GM23338 (cell line): ENCODE measurements at regions not wholly inside any gene's neighbourhood (a gene's known extent, or its start where the extent isn't known, plus 50 kb on each side); places are given as distances from the start of the nearest gene placed in this dataset.

Source experiments
- ATAC-seq: fragments of 200-7000 bp; cut with Tn5 transposase; 3 replicates; pipeline ENCODE4 v1.9.1; 2020
- DNase-seq: peaks from one replicate; pipeline ENCODE4 v3.0.0-alpha.2; 2015; ENCODE audit warnings: low spot score
- H2AFZ ChIP-seq: fragments of 200-600 bp; sonication (generic); 2 replicates; pipeline ENCODE4 v1.8.0; 2016; ENCODE audit warnings: antibody characterized with exemption, mild to moderate bottlenecking, moderate library complexity
- H3F3A ChIP-seq: fragments of 200-600 bp; sonication (generic); replicated peaks from 2 replicates; pipeline ENCODE4 v1.8.0; 2017; ENCODE audit warnings: antibody characterized with exemption, mixed run types, low read depth
- H3K27ac ChIP-seq: fragments of 200-600 bp; sonication (generic); 2 replicates; pipeline ENCODE4 v1.6.1; 2016; ENCODE audit warnings: low read depth
- H3K27me3 ChIP-seq: fragments of 200-600 bp; sonication (generic); 2 replicates; pipeline ENCODE4 v1.8.0; 2016; ENCODE audit warnings: mild to moderate bottlenecking, mixed run types, moderate library complexity; ENCODE audit not compliant: insufficient read depth
- H3K36me3 ChIP-seq: fragments of 200-600 bp; sonication (generic); 2 replicates; pipeline ENCODE4 v1.8.0; 2016; ENCODE audit warnings: mild to moderate bottlenecking; ENCODE audit not compliant: insufficient read depth
- H3K4me1 ChIP-seq: fragments of 200-600 bp; sonication (generic); 2 replicates; pipeline ENCODE4 v1.8.0; 2016; ENCODE audit warnings: mild to moderate bottlenecking, moderate library complexity; ENCODE audit not compliant: insufficient read depth
- H3K4me2 ChIP-seq: fragments of 200-600 bp; sonication (generic); 2 replicates; pipeline ENCODE4 v1.7.1; 2017; ENCODE audit warnings: mixed run types
- H3K4me3 ChIP-seq: fragments of 200-600 bp; sonication (generic); 2 replicates; pipeline ENCODE4 v1.6.1; 2016; ENCODE audit warnings: mixed run types
- H3K79me2 ChIP-seq: fragments of 200-600 bp; sonication (generic); replicated peaks from 2 replicates; pipeline ENCODE4 v1.8.0; 2017; ENCODE audit warnings: mild to moderate bottlenecking; ENCODE audit not compliant: insufficient read depth
- H3K9me2 ChIP-seq: fragments of 200-600 bp; sonication (generic); 2 replicates; pipeline ENCODE4 v1.8.0; 2017; ENCODE audit not compliant: insufficient read depth
- H4K20me1 ChIP-seq: fragments of 200-600 bp; sonication (generic); replicated peaks from 2 replicates; pipeline ENCODE4 v1.8.0; 2017; ENCODE audit warnings: mild to moderate bottlenecking; ENCODE audit not compliant: insufficient read depth
- H3K27ac Mint-ChIP-seq: 2 replicates; pipeline ENCODE4 v1.8.0; 2020; ENCODE audit warnings: inconsistent platforms, mild to moderate bottlenecking, moderate library complexity, mixed read lengths
- H3K27me3 Mint-ChIP-seq: 3 replicates; pipeline ENCODE4 v1.8.0; 2022; ENCODE audit warnings: low read depth, mild to moderate bottlenecking, moderate library complexity, mixed read lengths, inconsistent platforms; ENCODE audit not compliant: insufficient read depth, poor library complexity
- H3K36me3 Mint-ChIP-seq: 3 replicates; pipeline ENCODE4 v1.8.0; 2021; ENCODE audit warnings: low read depth, mild to moderate bottlenecking, inconsistent platforms, moderate library complexity, mixed read lengths
- H3K4me1 Mint-ChIP-seq: 3 replicates; pipeline ENCODE4 v1.8.0; 2020; ENCODE audit warnings: mild to moderate bottlenecking, inconsistent platforms, mixed read lengths
- H3K4me3 Mint-ChIP-seq: 3 replicates; pipeline ENCODE4 v1.8.0; 2021; ENCODE audit warnings: moderate library complexity, mild to moderate bottlenecking, inconsistent platforms, mixed read lengths
- H3K9me3 Mint-ChIP-seq: 3 replicates; pipeline ENCODE4 v1.8.0; 2020; ENCODE audit warnings: moderate library complexity, mild to moderate bottlenecking, inconsistent platforms, mixed read lengths
- CREB1 ChIP-seq: fragments of 250-450 bp; sonication (Bioruptor Pico); IDR thresholded peaks from 2 replicates; pipeline ENCODE4 v1.5.0; 2020; ENCODE audit warnings: low read depth, mild to moderate bottlenecking, moderate library complexity
- CTCF ChIP-seq, 2 experiments: fragments of 200-600 bp in 1 of 2; sonication (generic) in 1 of 2; conservative IDR thresholded peaks; 2 replicates each; pipeline versions ENCODE4 v1.5.1 to v1.6.1; 2016 to 2017; ENCODE audit warnings: antibody characterized with exemption in 2 of 2, low read depth in 2 of 2, mild to moderate bottlenecking in 2 of 2, moderate library complexity in 1 of 2
- ETS1 ChIP-seq: IDR thresholded peaks from 2 replicates; pipeline ENCODE4 v1.6.1; 2016; ENCODE audit warnings: antibody characterized with exemption
- EZH2 ChIP-seq: fragments of 200-600 bp; sonication (generic); IDR thresholded peaks from one replicate; pipeline ENCODE4 v1.8.0; 2017; ENCODE audit warnings: antibody characterized with exemption, mild to moderate bottlenecking, low read depth; ENCODE audit not compliant: unreplicated experiment
- EZH2phosphoT487 ChIP-seq: fragments of 200-600 bp; sonication (generic); IDR thresholded peaks from one replicate; pipeline ENCODE4 v1.8.1; 2018; ENCODE audit warnings: antibody characterized with exemption; ENCODE audit not compliant: unreplicated experiment
- NANOG ChIP-seq: IDR thresholded peaks from 2 replicates; pipeline ENCODE4 v1.6.1; 2016; ENCODE audit warnings: antibody characterized with exemption, borderline replicate concordance
- POLR2AphosphoS5 ChIP-seq: IDR thresholded peaks from 2 replicates; pipeline ENCODE4 v1.6.1; 2016; ENCODE audit warnings: antibody characterized with exemption, low read depth
- REST ChIP-seq: IDR thresholded peaks from one replicate; pipeline ENCODE4 v1.6.1; 2018; ENCODE audit warnings: antibody characterized with exemption; ENCODE audit not compliant: unreplicated experiment
- STAT1 ChIP-seq: IDR thresholded peaks from one replicate; pipeline ENCODE4 v1.6.1; 2016; ENCODE audit warnings: antibody characterized with exemption; ENCODE audit not compliant: unreplicated experiment
- ZNF114 ChIP-seq: fragments of 250-450 bp; sonication (Bioruptor Pico); IDR thresholded peaks from 2 replicates; pipeline ENCODE4 v1.5.0; 2020; ENCODE audit warnings: mild to moderate bottlenecking, moderate library complexity
- ZNF331 ChIP-seq: fragments of 250-450 bp; sonication (Bioruptor Pico); IDR thresholded peaks from 2 replicates; pipeline ENCODE4 v1.5.0; 2020; ENCODE audit warnings: low read depth, mild to moderate bottlenecking, moderate library complexity
- ZNF462 ChIP-seq: fragments of 250-450 bp; sonication (Bioruptor Pico); IDR thresholded peaks from 2 replicates; pipeline ENCODE4 v1.5.0; 2020; ENCODE audit warnings: mild to moderate bottlenecking, moderate library complexity

GRCh38 chr11:121769191-121769590 is 316.4 kb upstream of the SORL1-AS1 start (continued):
- TF ChIP-seq REST (no peak), ZNF114 (no peak), CREB1 (CRISPR knock-in tag) (no peak), STAT1 (no peak), EZH2phosphoT487 (no peak), CTCF (conservative IDR thresholded peaks at IDR 0.05; ENCODE audit: low read depth in 2 of 2) (no peak)

- no peak for DNase-seq
- Mint-ChIP-seq H3K4me3 (no peak overlapping the region), H3K36me3 (no peaks in the 10 kb centered on the region), H3K27ac (no peak overlapping the region), H3K9me3 (no peaks in the 10 kb centered on the region), H3K27me3 (no peaks in the 10 kb centered on the region), H3K4me1 (peaks cover 8% of the 10 kb centered on the region; the same call in 1 of the 3 replicates)
- Histone ChIP-seq H2AFZ (no peak overlapping the region), H3K36me3 (no peaks in the 10 kb centered on the region), H3K27me3 (no peaks in the 10 kb centered on the region), H3F3A (no peaks in the 10 kb centered on the region), H4K20me1 (no peaks in the 10 kb centered on the region), H3K4me3 (no peak overlapping the region), H3K4me1 (0 out of 2 replicates have a peak, but pooled peaks cover 3% of the 10 kb centered on the region), H3K4me2 (no peak overlapping the region), H3K27ac (no peak overlapping the region), H3K79me2 (no peaks in the 10 kb centered on the region), H3K9me2 (peaks cover 4% of the 10 kb centered on the region; the same call in 1 of the 2 replicates)
- TF ChIP-seq EZH2phosphoT487 (no peak), ZNF462 (CRISPR knock-in tag) (no peak), STAT1 (no peak), ZNF331 (CRISPR knock-in tag) (no peak), POLR2AphosphoS5 (no peak), ETS1 (no peak), EZH2 (no peak), NANOG (no peak)
- ATAC-seq: no peak
Observed at GRCh38 chr11:121767433-121767832, 314.7 kb upstream of the SORL1-AS1 start.
